Embryonic facial prominence (tissue), 1 donor: ENCODE measurements at regions not wholly inside any gene's neighbourhood (a gene's known extent, or its start where the extent isn't known, plus 50 kb on each side); places are given as distances from the start of the nearest gene placed in this dataset.

Source experiments
- DNase-seq: peaks from one replicate; pipeline ENCODE4 v3.0.0-alpha.2; 2016; ENCODE audit errors: extremely low spot score

- DNase-seq: no peak
Measured at GRCh38 chr2:241942416-241943208, 73.1 kb downstream of the RTP5 start.

GRCh38 chr2:241943209-241943850 is 73.8 kb downstream of the RTP5 start:
- no peak for DNase-seq

GRCh38 chr2:241943961-241944575 is 74.5 kb downstream of the RTP5 start:
- no peak for DNase-seq

GRCh38 chr2:241944821-241945220 is 75.3 kb downstream of the RTP5 start:
- DNase-seq: no peak

GRCh38 chr2:241945311-241945710 is 75.8 kb downstream of the RTP5 start:
- DNase-seq: no peak

GRCh38 chr2:241945803-241946202 is 76.3 kb downstream of the RTP5 start:
- no peak for DNase-seq

GRCh38 chr2:241946306-241947003 is 76.9 kb downstream of the RTP5 start:
- DNase-seq: no peak

GRCh38 chr2:241947004-241947350 is 77.4 kb downstream of the RTP5 start:
- no peak for DNase-seq

GRCh38 chr2:241947401-241947800 is 77.9 kb downstream of the RTP5 start:
- no peak for DNase-seq

GRCh38 chr2:241947876-241948275 is 78.3 kb downstream of the RTP5 start:
- DNase-seq: no peak

GRCh38 chr2:241948299-241948897 is 78.9 kb downstream of the RTP5 start:
- DNase-seq: no peak

GRCh38 chr2:241948901-241949735 is 79.6 kb downstream of the RTP5 start:
- DNase-seq: no peak

- no peak for DNase-seq
Measured at GRCh38 chr2:241949736-241950412, 80.3 kb downstream of the RTP5 start.

GRCh38 chr2:241950413-241951315 is 81.1 kb downstream of the RTP5 start:
- no peak for DNase-seq

GRCh38 chr2:241951316-241951700 is 81.8 kb downstream of the RTP5 start:
- no peak for DNase-seq

GRCh38 chr2:241951920-241952319 is 82.4 kb downstream of the RTP5 start:
- no peak for DNase-seq

GRCh38 chr2:241952816-241953215 is 83.3 kb downstream of the RTP5 start:
- DNase-seq: no peak

- no peak for DNase-seq
Measured at GRCh38 chr2:241953324-241953928, 83.9 kb downstream of the RTP5 start.

GRCh38 chr2:241956521-241957110 is 87.1 kb downstream of the RTP5 start:
- DNase-seq: no peak
